ENCODE measurements at regions not wholly inside any gene's neighbourhood (a gene's known extent, or its start where the extent isn't known, plus 50 kb on each side); places are given as distances from the start of the nearest gene placed in this dataset.

- TF ChIP-seq CTCF (IDR thresholded peaks at IDR 0.05; ENCODE audit: low read depth, low read length) (no peak), EZH2phosphoT487 (IDR thresholded peaks at IDR 0.05; ENCODE audit: low read depth) (no peak)
Observed at GRCh38 chr11:134591338-134591737, 179.3 kb upstream of the B3GAT1 start.
